Astrocyte of the spinal cord (primary cell): ENCODE measurements at regions not wholly inside any gene's neighbourhood (a gene's known extent, or its start where the extent isn't known, plus 50 kb on each side); places are given as distances from the start of the nearest gene placed in this dataset.
"Not testable (repeated sequence)": the region's sequence is repeated elsewhere in the genome, so short reads cannot be mapped to it uniquely, and the experiment has no call there.

Source experiments
- DNase-seq: peaks from one replicate; pipeline ENCODE4 v3.0.0; 2011; ENCODE audit warnings: low read depth, low spot score
- H3K4me3 ChIP-seq: 2 replicates; pipeline ENCODE4 v1.5.1; 2011; ENCODE audit warnings: low read depth, mild to moderate bottlenecking, low read length, moderate library complexity
- CTCF ChIP-seq: IDR thresholded peaks from 2 replicates; pipeline ENCODE4 v1.5.1; 2012; ENCODE audit warnings: low read depth, mild to moderate bottlenecking, low read length, inconsistent platforms
- in situ Hi-C: cut with HindIII; loops from 2 replicates; pipeline ENCODE4 v1.10.0; 2017; ENCODE audit warnings: low sequenced_read_pairs

GRCh38 chr5:118336468-118336867, 651.9 kb downstream of the DTWD2 start:
- no peak overlapping the region for H3K4me3 ChIP-seq
- in situ Hi-C loops: no loop called here
- TF ChIP-seq CTCF: no peak
- no peak for DNase-seq

GRCh38 chr5:118327389-118327788, 661.0 kb downstream of the DTWD2 start:
- no peak for TF ChIP-seq CTCF
- in situ Hi-C loops: no loop called here
- no peak for DNase-seq
- H3K4me3 ChIP-seq: no peak overlapping the region

- in situ Hi-C loops: no loop called here
- peak; percentile 81 for DNase-seq
- H3K4me3 ChIP-seq: no peak overlapping the region
- no peak for TF ChIP-seq CTCF
Measured at GRCh38 chr5:118326481-118327045, 661.8 kb downstream of the DTWD2 start.

GRCh38 chr5:118325931-118326330, 662.4 kb downstream of the DTWD2 start:
- H3K4me3 ChIP-seq: no peak overlapping the region
- TF ChIP-seq CTCF: no peak
- in situ Hi-C loops: no loop called here
- DNase-seq: peak; percentile 29

- in situ Hi-C loops, DNase-seq, H3K4me3 ChIP-seq: not testable (repeated sequence)
Measured at GRCh38 chr5:118323723-118324122, 664.6 kb downstream of the DTWD2 start.

GRCh38 chr5:118321081-118321480, 667.3 kb downstream of the DTWD2 start:
- no peak overlapping the region for H3K4me3 ChIP-seq
- no peak for DNase-seq
- in situ Hi-C loops: no loop called here
- TF ChIP-seq CTCF: no peak

GRCh38 chr5:118320121-118320520, 668.2 kb downstream of the DTWD2 start:
- H3K4me3 ChIP-seq: no peak overlapping the region
- in situ Hi-C loops: no loop called here
- no peak for TF ChIP-seq CTCF
- DNase-seq: no peak
